ENCODE measurements at regions not wholly inside any gene's neighbourhood (a gene's known extent, or its start where the extent isn't known, plus 50 kb on each side); places are given as distances from the start of the nearest gene placed in this dataset.

GRCh38 chr13:70694996-70695715 lies 586.9 kb upstream of the KLHL1 start:
- TF ChIP-seq CTCF (IDR thresholded peaks at IDR 0.05; ENCODE audit: poor library complexity) (no peak), EZH2 (IDR thresholded peaks at IDR 0.05; ENCODE audit: borderline replicate concordance) (no peak), EZH2phosphoT487 (IDR thresholded peaks at IDR 0.05; ENCODE audit: low read depth, severe bottlenecking, unreplicated experiment) (no peak)

Data from hepatocyte (in vitro differentiated cells).